AG04449 (cell line): ENCODE measurements at regions not wholly inside any gene's neighbourhood (a gene's known extent, or its start where the extent isn't known, plus 50 kb on each side); places are given as distances from the start of the nearest gene placed in this dataset.

ENCODE experiments used
- CTCF ChIA-PET: fragments of 350-600 bp; formaldehyde crosslinking; extraction: SDS; loops from one replicate; lab custom pipeline; 2021; ENCODE audit warnings: antibody characterized with exemption; lab: Yijun Ruan, JAX
- POLR2A ChIA-PET: fragments of 400-600, 350-600 bp; formaldehyde crosslinking; extraction: SDS; loops from one replicate; lab custom pipeline; 2020; ENCODE audit warnings: antibody characterized with exemption, inconsistent platforms; lab: Yijun Ruan, JAX
- DNase-seq: peaks from one replicate; pipeline ENCODE4 v3.0.0-alpha.2; 2010; ENCODE audit warnings: low read depth, low spot score
- H3K4me3 ChIP-seq: 2 replicates; pipeline ENCODE4 v1.5.1; 2011; ENCODE audit warnings: low read depth, mild to moderate bottlenecking, control low read depth, low read length
- TF ChIP-seq, protein P1 (sequence below): IDR thresholded peaks from one replicate; pipeline ENCODE4 v1.5.1; 2011; ENCODE audit warnings: mild to moderate bottlenecking, moderate library complexity, low read length, control low read depth, inconsistent platforms; ENCODE audit not compliant: insufficient read depth; ENCODE audit errors: missing control alignments

DNA sequence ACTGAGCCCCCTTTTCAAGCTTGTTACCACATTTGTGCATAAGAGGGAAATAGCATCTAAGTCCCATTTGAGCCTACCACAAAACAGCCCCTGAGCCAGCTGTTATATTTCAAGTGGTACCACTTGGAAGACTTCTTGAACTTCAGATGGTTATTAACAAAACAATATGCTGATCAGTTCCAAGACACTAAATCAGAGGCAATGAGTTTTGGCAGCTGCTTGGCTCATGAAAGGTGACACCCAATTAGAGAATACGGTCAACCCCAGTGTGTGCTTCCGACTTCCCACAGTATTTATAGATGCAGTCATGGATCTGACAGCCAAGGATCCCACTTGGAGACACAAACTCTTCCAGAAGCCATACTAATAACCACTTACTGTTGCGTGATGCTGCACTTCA, 469.6 kb upstream of the PPP2R3A start:
- POLR2A ChIA-PET = no interaction called here
- H3K4me3 ChIP-seq = no peak overlapping the region
- no peak for DNase-seq
- TF ChIP-seq, protein P1, sequence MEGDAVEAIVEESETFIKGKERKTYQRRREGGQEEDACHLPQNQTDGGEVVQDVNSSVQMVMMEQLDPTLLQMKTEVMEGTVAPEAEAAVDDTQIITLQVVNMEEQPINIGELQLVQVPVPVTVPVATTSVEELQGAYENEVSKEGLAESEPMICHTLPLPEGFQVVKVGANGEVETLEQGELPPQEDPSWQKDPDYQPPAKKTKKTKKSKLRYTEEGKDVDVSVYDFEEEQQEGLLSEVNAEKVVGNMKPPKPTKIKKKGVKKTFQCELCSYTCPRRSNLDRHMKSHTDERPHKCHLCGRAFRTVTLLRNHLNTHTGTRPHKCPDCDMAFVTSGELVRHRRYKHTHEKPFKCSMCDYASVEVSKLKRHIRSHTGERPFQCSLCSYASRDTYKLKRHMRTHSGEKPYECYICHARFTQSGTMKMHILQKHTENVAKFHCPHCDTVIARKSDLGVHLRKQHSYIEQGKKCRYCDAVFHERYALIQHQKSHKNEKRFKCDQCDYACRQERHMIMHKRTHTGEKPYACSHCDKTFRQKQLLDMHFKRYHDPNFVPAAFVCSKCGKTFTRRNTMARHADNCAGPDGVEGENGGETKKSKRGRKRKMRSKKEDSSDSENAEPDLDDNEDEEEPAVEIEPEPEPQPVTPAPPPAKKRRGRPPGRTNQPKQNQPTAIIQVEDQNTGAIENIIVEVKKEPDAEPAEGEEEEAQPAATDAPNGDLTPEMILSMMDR = no peak
- CTCF ChIA-PET = no interaction called here

DNA sequence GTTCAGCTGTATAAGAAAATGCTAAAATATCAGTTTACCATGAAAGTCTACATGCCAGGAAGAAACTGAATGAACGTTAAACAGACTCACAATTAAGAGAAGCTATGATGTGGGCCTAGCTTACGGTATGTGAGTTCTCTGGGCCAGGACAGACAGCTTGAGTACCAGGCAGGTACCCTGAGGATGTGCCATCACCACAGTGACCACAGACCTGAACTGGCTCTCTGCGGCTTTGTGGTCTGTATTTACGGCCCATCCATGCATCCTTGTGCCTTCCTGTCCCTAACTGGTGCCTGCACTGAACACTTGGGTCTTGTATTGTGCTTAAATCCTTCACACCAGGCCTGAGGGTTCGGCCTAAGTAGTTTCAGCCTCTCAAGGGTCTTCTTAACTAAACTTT, 467.5 kb upstream of the PPP2R3A start:
- no peak overlapping the region for H3K4me3 ChIP-seq
- TF ChIP-seq, protein P1 = no peak
- CTCF ChIA-PET = no interaction called here
- POLR2A ChIA-PET = no interaction called here
- no peak for DNase-seq

DNA sequence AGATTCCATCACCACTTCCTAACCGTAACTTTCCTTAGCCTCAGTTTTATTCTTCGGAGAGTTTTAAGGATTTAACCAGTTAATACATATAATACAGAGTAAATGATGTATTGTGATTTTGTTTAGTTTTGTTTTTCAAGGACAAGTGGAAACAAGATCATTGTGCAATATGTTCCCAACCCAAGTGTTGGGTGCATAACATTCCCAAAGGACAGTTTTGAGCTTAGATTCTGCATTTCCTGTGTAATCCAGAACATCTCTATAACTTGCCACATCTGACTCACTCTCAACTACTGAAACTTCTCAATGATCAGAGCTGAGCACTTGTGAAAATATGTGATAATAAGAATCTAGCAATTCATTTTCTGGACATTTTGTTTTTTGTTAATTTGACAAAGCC, 466.1 kb upstream of the PPP2R3A start:
- TF ChIP-seq, protein P1 = no peak
- no peak overlapping the region for H3K4me3 ChIP-seq
- CTCF ChIA-PET = interaction anchor here (1.2 to 1.6 kb wide), 2 partner anchors 704 to 899 kb away, joined by 4 to 5 read pairs; partner anchors contain the start of gene EPHB1
- POLR2A ChIA-PET = no interaction called here
- DNase-seq = no peak

DNA sequence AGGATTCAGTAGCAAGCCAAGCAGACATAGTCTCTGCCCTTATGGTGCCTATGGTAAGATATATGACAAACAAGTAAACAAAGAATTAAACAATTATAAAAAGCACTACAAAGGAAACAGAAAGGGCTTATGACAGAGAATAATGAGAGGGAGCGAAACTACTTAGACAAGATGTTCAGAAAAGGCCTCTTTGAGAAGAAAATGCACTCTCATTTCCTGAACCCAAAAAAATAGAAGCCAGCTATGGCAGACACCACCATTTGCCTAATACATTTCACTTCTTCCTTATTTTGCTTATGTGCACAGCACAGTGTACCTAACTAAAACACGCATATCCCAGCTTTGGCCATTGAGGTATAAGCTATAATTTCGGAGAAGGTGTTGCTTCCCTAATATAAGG, 465.5 kb upstream of the PPP2R3A start:
- CTCF ChIA-PET = interaction anchor here (1.2 to 1.6 kb wide), 2 partner anchors 705 to 900 kb away, joined by 4 to 5 read pairs; partner anchors contain the start of gene EPHB1
- POLR2A ChIA-PET = no interaction called here
- no peak for DNase-seq
- TF ChIP-seq, protein P1 = no peak
- no peak overlapping the region for H3K4me3 ChIP-seq

DNA sequence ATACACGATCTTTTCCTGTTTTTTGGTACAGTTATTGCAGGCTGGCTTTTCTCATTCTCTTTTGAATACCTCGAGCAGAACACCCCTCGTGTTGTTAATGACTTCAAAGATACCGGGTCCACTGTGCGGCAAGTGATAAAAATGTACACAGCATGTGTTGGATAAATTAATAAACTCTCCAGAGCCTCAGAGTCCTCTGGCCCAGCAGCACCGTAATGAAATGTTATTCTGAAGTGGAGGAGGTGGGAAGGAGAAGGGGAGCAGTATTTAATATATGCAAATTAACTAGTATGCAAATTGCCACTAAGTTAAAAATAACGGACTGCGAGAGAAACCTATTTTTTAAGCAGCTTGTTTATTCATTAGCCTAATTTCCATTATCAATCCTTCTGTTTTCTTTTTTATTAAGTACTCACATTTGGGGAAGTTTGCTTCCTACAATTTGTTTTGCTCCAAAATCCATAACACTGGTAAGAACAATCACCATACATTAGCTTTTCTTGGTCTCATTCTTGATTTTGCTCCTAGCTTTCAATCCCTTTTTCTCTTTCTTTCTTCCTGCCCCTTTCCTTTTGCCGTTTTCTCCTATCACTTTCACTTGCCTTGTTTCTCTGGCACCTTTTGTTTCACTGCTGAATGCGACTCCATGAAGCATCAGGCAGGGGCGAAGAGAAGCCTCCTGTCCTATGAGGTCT, 462.3 kb upstream of the PPP2R3A start:
- ChIA-PET CTCF (interaction anchor here (1.0 to 3.8 kb wide), 7 partner anchors 11 to 902 kb away, joined by 3 to 69 read pairs (median 5); partner anchors contain the start of gene EPHB1), POLR2A (no interaction called here)
- no peak overlapping the region for H3K4me3 ChIP-seq
- no peak for DNase-seq
- TF ChIP-seq, protein P1 = no peak

DNA sequence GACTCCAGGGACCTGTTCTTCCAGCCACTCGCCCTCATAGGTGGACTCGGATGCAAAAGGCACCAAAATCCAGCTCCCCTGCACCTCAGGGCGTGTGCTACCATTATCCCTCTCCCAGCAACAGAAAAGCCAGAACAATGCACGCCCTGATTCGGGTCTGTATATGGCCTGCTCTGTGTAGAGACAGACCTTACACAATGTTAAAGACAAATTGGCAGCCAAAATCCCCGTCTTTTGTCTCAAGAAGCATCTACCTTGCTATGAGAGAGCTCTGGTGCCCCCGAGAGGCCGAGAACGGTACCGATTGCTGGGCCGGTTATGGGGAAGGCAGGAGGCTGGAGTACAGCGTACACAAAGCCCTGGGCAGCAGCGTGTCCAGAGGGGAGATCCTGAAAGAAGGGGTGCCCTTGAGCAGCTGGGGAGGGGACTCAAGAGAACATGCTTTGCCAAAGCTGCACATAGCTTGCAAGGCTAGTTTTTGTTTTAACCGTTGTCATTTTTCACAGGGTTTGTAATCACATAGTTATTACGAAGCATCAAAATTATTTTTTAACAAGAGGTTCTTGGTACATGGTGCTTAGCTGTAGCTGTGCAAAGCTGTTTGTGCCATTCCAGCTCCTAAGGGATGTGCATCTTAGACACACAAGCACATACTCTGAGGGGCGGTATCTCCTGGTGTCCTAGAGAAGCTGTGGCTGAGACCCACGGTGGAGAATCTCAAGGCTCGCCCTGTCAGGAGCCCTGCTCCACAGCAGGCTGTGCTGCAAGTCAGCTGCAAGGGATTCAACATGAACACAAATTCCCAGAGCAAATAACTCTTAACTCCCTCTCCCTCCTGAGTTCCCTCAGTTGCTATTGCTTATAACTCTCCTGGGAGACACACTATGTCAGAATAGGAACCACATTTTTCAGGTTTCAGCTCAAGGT, 461.5 kb upstream of the PPP2R3A start:
- ChIA-PET CTCF (interaction anchor here (0.8 to 3.8 kb wide), 8 partner anchors 8 to 904 kb away, joined by 3 to 69 read pairs (median 6); partner anchors contain the start of gene EPHB1), POLR2A (no interaction called here)
- no peak for DNase-seq
- TF ChIP-seq, protein P1 = peak; percentile 78
- H3K4me3 ChIP-seq = no peak overlapping the region
